Right atrium auricular region (tissue), 2 donors: ENCODE measurements at regions not wholly inside any gene's neighbourhood (a gene's known extent, or its start where the extent isn't known, plus 50 kb on each side); places are given as distances from the start of the nearest gene placed in this dataset.

Source experiments
- DNase-seq: peaks from one replicate; pipeline ENCODE4 v3.0.0-alpha.2; 2019; ENCODE audit warnings: low spot score
- H3K27ac ChIP-seq, 2 donors: fragments of 200-600 bp; sonication (generic); 1 replicate in 1 of 2; 2 replicates in 1 of 2; pipeline ENCODE4 v1.5.1; 2016 to 2019
- H3K27me3 ChIP-seq, 2 donors: fragments of 200-600 bp; sonication (generic); one replicate each; pipeline versions ENCODE4 v1.5.1 to v1.6.0; 2017 to 2019
- H3K36me3 ChIP-seq: fragments of 200-600 bp; sonication (generic); one replicate; pipeline ENCODE4 v1.5.1; 2016
- H3K4me1 ChIP-seq, 2 donors: fragments of 200-600 bp; sonication (generic); one replicate each; pipeline versions ENCODE4 v1.5.1 to v1.6.0; 2017 to 2019
- H3K4me3 ChIP-seq, 2 donors: fragments of 200-600 bp; sonication (generic); 1 replicate in 1 of 2; 2 replicates in 1 of 2; pipeline ENCODE4 v1.5.1; 2017 to 2019; ENCODE audit warnings: mild to moderate bottlenecking in 1 of 2, moderate library complexity in 1 of 2
- H3K9me3 ChIP-seq, 2 donors: fragments of 200-600 bp; sonication (generic); one replicate each; pipeline ENCODE4 v1.5.1; 2019
- CTCF ChIP-seq, 2 donors: fragments of 200-600 bp; sonication (generic); IDR thresholded peaks; one replicate each; pipeline ENCODE4 v1.5.1; 2019; ENCODE audit warnings: antibody characterized with exemption in 2 of 2

GRCh38 chr9:89807101-89807395, 202.2 kb downstream of the GADD45G start:
- no peak overlapping the region for H3K4me3 ChIP-seq
- H3K27me3 ChIP-seq = no peaks in the 10 kb centered on the region
- DNase-seq = peak; percentile 47
- no peaks in the 10 kb centered on the region for H3K9me3 ChIP-seq
- H3K4me1 ChIP-seq = peaks cover 0 to 36% of the 10 kb centered on the region in 2 donors
- H3K27ac ChIP-seq = no peak overlapping the region
- TF ChIP-seq CTCF (IDR thresholded peaks at IDR 0.05) = no peak
- H3K36me3 ChIP-seq = no peaks in the 10 kb centered on the region

- Histone ChIP-seq H3K4me1 (peaks cover 0 to 30% of the 10 kb centered on the region in 2 donors), H3K27ac (no peak overlapping the region), H3K9me3 (no peaks in the 10 kb centered on the region), H3K27me3 (no peaks in the 10 kb centered on the region), H3K36me3 (no peaks in the 10 kb centered on the region), H3K4me3 (no peak overlapping the region)
- no peak for TF ChIP-seq CTCF (IDR thresholded peaks at IDR 0.05)
- peak; percentile 38 for DNase-seq
Observed at GRCh38 chr9:89807682-89808075, 202.9 kb downstream of the GADD45G start.

GRCh38 chr9:89808076-89808755, 203.4 kb downstream of the GADD45G start:
- Histone ChIP-seq H3K27ac (no peak overlapping the region), H3K9me3 (no peaks in the 10 kb centered on the region), H3K4me1 (peaks cover 0 to 24% of the 10 kb centered on the region in 2 donors), H3K4me3 (no peak overlapping the region), H3K27me3 (no peaks in the 10 kb centered on the region), H3K36me3 (no peaks in the 10 kb centered on the region)
- no peak for TF ChIP-seq CTCF (IDR thresholded peaks at IDR 0.05)
- peak; percentile 46 for DNase-seq

GRCh38 chr9:89808756-89809181, 204.0 kb downstream of the GADD45G start:
- Histone ChIP-seq H3K9me3 (no peaks in the 10 kb centered on the region), H3K4me3 (no peak overlapping the region), H3K4me1 (peaks cover 0 to 20% of the 10 kb centered on the region in 2 donors), H3K36me3 (no peaks in the 10 kb centered on the region), H3K27me3 (no peaks in the 10 kb centered on the region), H3K27ac (no peak overlapping the region)
- no peak for DNase-seq
- TF ChIP-seq CTCF (IDR thresholded peaks at IDR 0.05) = no peak

GRCh38 chr9:89810431-89810830, 205.6 kb downstream of the GADD45G start:
- H3K4me3 ChIP-seq = no peak overlapping the region
- no peak for TF ChIP-seq CTCF (IDR thresholded peaks at IDR 0.05)
- H3K27me3 ChIP-seq = no peaks in the 10 kb centered on the region
- no peak for DNase-seq
- H3K36me3 ChIP-seq = no peaks in the 10 kb centered on the region
- no peak overlapping the region for H3K27ac ChIP-seq
- peaks cover 0 to 28% of the 10 kb centered on the region in 2 donors for H3K4me1 ChIP-seq
- H3K9me3 ChIP-seq = no peaks in the 10 kb centered on the region

- Histone ChIP-seq H3K27ac (no peak overlapping the region), H3K9me3 (no peaks in the 10 kb centered on the region), H3K4me1 (peaks cover 0 to 34% of the 10 kb centered on the region in 2 donors), H3K4me3 (no peak overlapping the region), H3K36me3 (no peaks in the 10 kb centered on the region), H3K27me3 (no peaks in the 10 kb centered on the region)
- TF ChIP-seq CTCF (IDR thresholded peaks at IDR 0.05) = no peak
- DNase-seq = no peak
Observed at GRCh38 chr9:89811356-89811755, 206.5 kb downstream of the GADD45G start.
